ENCODE measurements at regions not wholly inside any gene's neighbourhood (a gene's known extent, or its start where the extent isn't known, plus 50 kb on each side); places are given as distances from the start of the nearest gene placed in this dataset.

DNA sequence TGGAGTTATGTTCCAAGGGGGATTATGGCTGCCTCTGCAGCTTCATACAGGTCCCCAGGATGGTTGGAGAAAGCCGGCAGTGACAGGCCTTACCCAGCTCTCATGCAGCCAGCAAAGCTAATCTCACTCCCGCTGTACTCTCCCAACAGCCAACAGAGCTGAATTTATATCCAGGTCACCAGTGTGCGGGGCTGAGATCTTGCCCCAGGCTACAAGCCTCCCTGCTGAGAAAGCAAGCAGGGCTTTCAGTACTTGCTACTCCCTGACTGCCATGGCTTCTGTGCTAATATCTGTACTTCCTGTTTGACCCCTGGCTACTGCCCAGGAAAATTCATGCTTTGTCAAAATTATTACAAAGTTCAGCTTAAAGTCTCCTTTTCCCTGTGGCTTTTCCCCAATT lies 92.9 kb downstream of the ATP23 start:
- Histone ChIP-seq H3K27ac (replicated peaks) (no peak overlapping the region), H3K4me3 (replicated peaks; ENCODE audit: insufficient read depth, low read length) (no peak overlapping the region), H3K27me3 (ENCODE audit: insufficient read depth, poor library complexity, severe bottlenecking) (no peaks in the 10 kb centered on the region)
- no peak for TF ChIP-seq SPI1 (IDR thresholded peaks at IDR 0.05; ENCODE audit: borderline replicate concordance, low read depth)
- TF ChIP-seq, protein P1, sequence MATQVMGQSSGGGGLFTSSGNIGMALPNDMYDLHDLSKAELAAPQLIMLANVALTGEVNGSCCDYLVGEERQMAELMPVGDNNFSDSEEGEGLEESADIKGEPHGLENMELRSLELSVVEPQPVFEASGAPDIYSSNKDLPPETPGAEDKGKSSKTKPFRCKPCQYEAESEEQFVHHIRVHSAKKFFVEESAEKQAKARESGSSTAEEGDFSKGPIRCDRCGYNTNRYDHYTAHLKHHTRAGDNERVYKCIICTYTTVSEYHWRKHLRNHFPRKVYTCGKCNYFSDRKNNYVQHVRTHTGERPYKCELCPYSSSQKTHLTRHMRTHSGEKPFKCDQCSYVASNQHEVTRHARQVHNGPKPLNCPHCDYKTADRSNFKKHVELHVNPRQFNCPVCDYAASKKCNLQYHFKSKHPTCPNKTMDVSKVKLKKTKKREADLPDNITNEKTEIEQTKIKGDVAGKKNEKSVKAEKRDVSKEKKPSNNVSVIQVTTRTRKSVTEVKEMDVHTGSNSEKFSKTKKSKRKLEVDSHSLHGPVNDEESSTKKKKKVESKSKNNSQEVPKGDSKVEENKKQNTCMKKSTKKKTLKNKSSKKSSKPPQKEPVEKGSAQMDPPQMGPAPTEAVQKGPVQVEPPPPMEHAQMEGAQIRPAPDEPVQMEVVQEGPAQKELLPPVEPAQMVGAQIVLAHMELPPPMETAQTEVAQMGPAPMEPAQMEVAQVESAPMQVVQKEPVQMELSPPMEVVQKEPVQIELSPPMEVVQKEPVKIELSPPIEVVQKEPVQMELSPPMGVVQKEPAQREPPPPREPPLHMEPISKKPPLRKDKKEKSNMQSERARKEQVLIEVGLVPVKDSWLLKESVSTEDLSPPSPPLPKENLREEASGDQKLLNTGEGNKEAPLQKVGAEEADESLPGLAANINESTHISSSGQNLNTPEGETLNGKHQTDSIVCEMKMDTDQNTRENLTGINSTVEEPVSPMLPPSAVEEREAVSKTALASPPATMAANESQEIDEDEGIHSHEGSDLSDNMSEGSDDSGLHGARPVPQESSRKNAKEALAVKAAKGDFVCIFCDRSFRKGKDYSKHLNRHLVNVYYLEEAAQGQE (IDR thresholded peaks at IDR 0.05; ENCODE audit: insufficient replicate concordance, low read depth), result no peak
- TF ChIP-seq POLR2AphosphoS5 (IDR thresholded peaks at IDR 0.05; ENCODE audit: low read depth), result no peak
- no peak for TF ChIP-seq CTCF (IDR thresholded peaks at IDR 0.05; ENCODE audit: insufficient read depth, low read length)
- TF ChIP-seq GABPA (IDR thresholded peaks at IDR 0.05; ENCODE audit: low read depth), result no peak
- no peak for DNase-seq (ENCODE audit: low read depth in 1 of 2, low spot score in 1 of 2)

GRCh38 chr12:58034712-58035111 lies 93.3 kb downstream of the ATP23 start:
- no peak for DNase-seq (ENCODE audit: low read depth in 1 of 2, low spot score in 1 of 2)

GRCh38 chr12:58041441-58041840 lies 100.1 kb downstream of the ATP23 start:
- no peak for DNase-seq (ENCODE audit: low read depth in 1 of 2, low spot score in 1 of 2)
- Histone ChIP-seq H3K4me3 (replicated peaks; ENCODE audit: insufficient read depth, low read length) (no peak overlapping the region), H3K27ac (replicated peaks) (no peak overlapping the region), H3K27me3 (ENCODE audit: insufficient read depth, poor library complexity, severe bottlenecking) (no peaks in the 10 kb centered on the region)
- TF ChIP-seq GABPA (IDR thresholded peaks at IDR 0.05; ENCODE audit: low read depth) (no peak), SPI1 (IDR thresholded peaks at IDR 0.05; ENCODE audit: borderline replicate concordance, low read depth) (no peak), POLR2AphosphoS5 (IDR thresholded peaks at IDR 0.05; ENCODE audit: low read depth) (no peak), CTCF (IDR thresholded peaks at IDR 0.05; ENCODE audit: insufficient read depth, low read length) (no peak)
- TF ChIP-seq, protein P1 (IDR thresholded peaks at IDR 0.05; ENCODE audit: insufficient replicate concordance, low read depth), result no peak

More at GRCh38 chr12:58034712-58035111, 93.3 kb downstream of the ATP23 start:
- Histone ChIP-seq H3K27ac (replicated peaks) (no peak overlapping the region), H3K4me3 (replicated peaks; ENCODE audit: insufficient read depth, low read length) (no peak overlapping the region), H3K27me3 (ENCODE audit: insufficient read depth, poor library complexity, severe bottlenecking) (no peaks in the 10 kb centered on the region)
- TF ChIP-seq SPI1 (IDR thresholded peaks at IDR 0.05; ENCODE audit: borderline replicate concordance, low read depth), result no peak
- TF ChIP-seq, protein P1 (IDR thresholded peaks at IDR 0.05; ENCODE audit: insufficient replicate concordance, low read depth), result no peak
- TF ChIP-seq POLR2AphosphoS5 (IDR thresholded peaks at IDR 0.05; ENCODE audit: low read depth), result no peak
- TF ChIP-seq GABPA (IDR thresholded peaks at IDR 0.05; ENCODE audit: low read depth), result no peak
- TF ChIP-seq CTCF (IDR thresholded peaks at IDR 0.05; ENCODE audit: insufficient read depth, low read length), result no peak

All from HL-60 (cell line).